Uterus (tissue), 2 donors: ENCODE measurements at regions not wholly inside any gene's neighbourhood (a gene's known extent, or its start where the extent isn't known, plus 50 kb on each side); places are given as distances from the start of the nearest gene placed in this dataset.

Source experiments
- CTCF ChIP-seq, 4 experiments: fragments of 200-600 bp in 2 of 4; fragments of 450-650 bp in 2 of 4; sonication (generic) in 2 of 4; IDR thresholded peaks; one replicate each; pipeline ENCODE4 v1.5.1; 2016 to 2019; ENCODE audit warnings: antibody characterized with exemption in 4 of 4, mild to moderate bottlenecking in 2 of 4, moderate library complexity in 1 of 4
- POLR2A ChIP-seq, 2 donors: fragments of 450-650 bp; IDR thresholded peaks; one replicate each; pipeline ENCODE4 v1.6.1; 2016; ENCODE audit warnings: antibody characterized with exemption in 2 of 2, mild to moderate bottlenecking in 1 of 2, moderate library complexity in 1 of 2

GRCh38 chr5:105807290-105807689 is 1863.4 kb downstream of the EFNA5 start:
- TF ChIP-seq CTCF (IDR thresholded peaks at IDR 0.05), result no peak
- no peak for TF ChIP-seq POLR2A (IDR thresholded peaks at IDR 0.05)
